GM04503 (cell line): ENCODE measurements at regions not wholly inside any gene's neighbourhood (a gene's known extent, or its start where the extent isn't known, plus 50 kb on each side); places are given as distances from the start of the nearest gene placed in this dataset.
"Not testable (repeated sequence)": the region's sequence is repeated elsewhere in the genome, so short reads cannot be mapped to it uniquely, and the experiment has no call there.

Experiments
- DNase-seq: peaks from one replicate; pipeline ENCODE4 v3.0.0-alpha.2; 2012; ENCODE audit warnings: low read depth

GRCh38 chr14:86790408-86791364 lies 1202.3 kb downstream of the GALC start:
- no peak for DNase-seq

- no peak for DNase-seq
Observed at GRCh38 chr14:86788224-86788623, 1204.8 kb downstream of the GALC start.

DNA sequence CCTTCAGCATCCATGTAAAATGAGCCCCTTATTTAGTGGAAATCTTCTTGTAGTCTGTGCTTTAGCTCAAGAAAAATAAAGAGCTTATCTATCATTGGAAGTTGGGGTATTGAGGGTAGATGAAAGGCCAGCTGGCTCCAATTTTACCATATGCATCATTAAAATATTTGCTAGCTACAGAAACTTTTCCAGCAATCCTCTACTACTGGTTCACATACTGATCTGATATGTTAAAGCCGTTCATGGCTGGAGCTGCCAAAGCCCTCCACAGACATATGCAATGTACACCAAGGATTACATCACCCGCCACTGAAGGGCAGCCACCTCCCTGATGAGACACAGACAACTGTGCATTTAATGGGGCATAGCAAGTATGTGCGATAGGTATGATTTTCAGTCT lies 1205.3 kb downstream of the GALC start:
- DNase-seq = no peak

GRCh38 chr14:86782092-86782580 lies 1210.8 kb downstream of the GALC start:
- no peak for DNase-seq

- DNase-seq = no peak
Observed at GRCh38 chr14:86780876-86781510, 1212.0 kb downstream of the GALC start.

DNA sequence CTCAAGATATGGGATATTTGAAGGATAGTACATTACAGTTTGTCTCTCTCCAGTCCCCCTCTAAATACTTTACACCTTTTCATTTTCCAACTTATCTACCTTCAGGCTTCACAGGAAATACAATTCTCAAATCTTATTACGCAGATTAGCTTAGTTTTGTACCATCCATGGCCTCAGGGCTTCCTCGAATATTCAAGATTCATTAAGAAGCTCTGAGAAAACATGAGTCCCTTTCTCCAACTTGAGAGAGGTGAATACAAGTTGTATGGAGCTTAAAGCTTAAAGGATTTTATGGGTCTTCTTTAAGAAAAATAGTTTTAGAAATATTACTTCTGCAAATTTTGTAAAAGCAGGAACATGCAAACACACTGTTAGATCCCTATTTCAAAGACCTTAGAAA lies 1212.5 kb downstream of the GALC start:
- no peak for DNase-seq

DNA sequence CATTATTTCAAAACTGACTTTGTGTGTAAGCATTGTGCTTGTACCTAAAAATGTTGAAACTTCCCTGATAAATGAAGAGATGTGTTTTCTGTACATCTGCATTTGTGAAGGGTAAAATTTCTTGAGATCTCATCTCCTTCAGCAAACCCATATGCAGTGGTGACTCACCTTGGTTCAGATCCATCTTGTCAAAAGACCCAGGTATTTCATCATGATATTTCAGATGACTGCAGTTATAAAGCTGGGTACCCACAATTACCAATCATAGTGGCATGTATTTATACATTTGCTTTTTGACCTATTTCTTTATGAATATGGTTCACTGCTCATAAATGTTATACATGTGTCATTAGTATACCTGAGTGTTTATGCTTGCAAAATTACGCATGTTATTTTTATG lies 1213.6 kb downstream of the GALC start:
- DNase-seq = no peak

- DNase-seq = peak; percentile 55
Observed at GRCh38 chr14:86777963-86778602, 1214.9 kb downstream of the GALC start.

GRCh38 chr14:86775896-86776295 lies 1217.1 kb downstream of the GALC start:
- not testable (repeated sequence) for DNase-seq

GRCh38 chr14:86774916-86775315 lies 1218.1 kb downstream of the GALC start:
- DNase-seq = no peak

DNA sequence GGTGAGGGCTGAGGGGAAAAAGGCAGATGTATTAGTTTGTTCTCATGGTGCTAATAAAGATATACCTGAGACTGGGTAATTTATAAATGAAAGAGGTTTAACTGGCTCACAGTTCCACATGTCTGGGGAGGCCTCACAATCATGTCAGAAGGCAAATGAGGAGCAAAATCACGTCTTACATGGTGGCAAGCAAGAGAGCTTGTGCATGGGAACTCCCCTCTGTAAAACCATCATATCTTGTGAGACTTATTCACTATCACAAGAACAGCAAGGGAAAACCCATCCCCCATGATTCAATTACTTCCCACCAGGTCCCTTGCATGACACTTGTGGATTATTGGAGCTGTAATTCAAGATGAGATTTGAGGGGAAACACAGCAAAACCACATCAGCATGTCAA lies 1220.9 kb downstream of the GALC start:
- no peak for DNase-seq

- DNase-seq = no peak
Observed at GRCh38 chr14:86770186-86770585, 1222.8 kb downstream of the GALC start.

- DNase-seq = no peak
Observed at GRCh38 chr14:86766469-86766868, 1226.5 kb downstream of the GALC start.

DNA sequence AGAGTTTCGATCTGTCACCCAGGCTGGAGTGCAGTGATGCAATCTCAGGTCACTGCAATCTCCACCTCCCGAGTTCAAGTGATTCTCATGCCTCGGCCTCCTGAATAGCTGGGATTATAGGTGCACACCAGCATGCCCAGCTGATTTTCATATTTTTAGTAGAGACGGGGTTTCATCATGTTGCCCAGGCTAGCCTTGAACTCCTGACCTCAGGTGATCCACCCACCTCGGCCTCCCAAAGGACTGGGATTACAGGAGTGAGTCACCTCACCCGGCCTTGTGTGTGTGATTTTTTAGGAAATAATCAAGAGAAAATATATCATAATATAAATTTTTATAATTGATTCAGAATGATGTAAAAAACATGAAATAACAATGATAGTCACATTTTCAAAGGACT lies 1231.4 kb downstream of the GALC start:
- DNase-seq = no peak

DNA sequence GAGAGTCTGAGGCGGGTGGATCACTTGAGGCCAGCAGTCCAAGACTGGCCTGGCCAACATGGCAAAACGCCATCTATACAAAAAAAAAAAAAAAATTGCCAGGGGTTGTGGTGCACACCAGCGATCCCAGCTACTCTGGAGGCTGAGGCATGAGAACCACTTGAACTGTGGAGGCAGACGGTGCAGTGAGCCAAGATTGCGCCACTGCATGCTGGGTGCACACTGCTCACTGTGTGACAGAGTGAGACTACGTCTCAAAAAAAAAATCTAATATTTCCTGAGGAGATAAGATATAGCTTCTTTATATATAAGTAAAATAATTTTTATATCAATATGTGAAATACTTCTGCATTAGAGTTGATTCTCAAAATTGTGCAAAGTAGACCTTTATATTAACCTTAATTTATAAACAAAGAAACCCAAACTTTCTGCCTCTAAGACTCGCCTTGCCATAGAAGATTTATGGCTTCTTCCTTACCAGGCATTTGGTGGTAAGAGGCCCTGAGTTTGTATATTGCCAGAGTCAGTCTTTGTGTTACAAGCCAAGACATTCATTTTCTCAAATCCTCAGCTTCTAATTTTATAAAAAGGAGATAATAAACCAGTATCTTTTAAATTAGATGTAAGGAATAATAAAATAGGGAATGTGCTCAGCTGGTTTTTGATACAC lies 1226.7 kb downstream of the FLRT2 start:
- DNase-seq = no peak

GRCh38 chr14:86750488-86750887 lies 1220.5 kb downstream of the FLRT2 start:
- DNase-seq = not testable (repeated sequence)

DNA sequence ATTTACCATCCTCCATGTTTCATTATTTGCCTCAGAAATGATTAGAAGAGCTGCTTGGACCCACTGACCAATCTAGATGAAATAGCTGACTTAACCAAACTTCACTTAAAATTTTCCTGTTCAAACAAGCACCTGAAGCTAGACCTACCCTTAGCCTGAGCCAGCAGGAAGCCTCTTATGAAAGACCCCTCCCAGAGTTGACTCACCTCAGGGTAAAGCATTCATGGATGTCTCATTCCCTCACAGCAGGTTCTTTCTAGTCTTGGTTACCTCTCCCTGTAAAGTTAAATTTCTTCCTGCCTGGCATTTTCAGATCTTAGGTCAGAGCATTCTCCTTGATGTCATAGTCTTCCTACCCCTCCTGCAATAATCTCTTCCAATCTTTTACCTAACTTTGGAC lies 1209.8 kb downstream of the FLRT2 start:
- DNase-seq = no peak

DNA sequence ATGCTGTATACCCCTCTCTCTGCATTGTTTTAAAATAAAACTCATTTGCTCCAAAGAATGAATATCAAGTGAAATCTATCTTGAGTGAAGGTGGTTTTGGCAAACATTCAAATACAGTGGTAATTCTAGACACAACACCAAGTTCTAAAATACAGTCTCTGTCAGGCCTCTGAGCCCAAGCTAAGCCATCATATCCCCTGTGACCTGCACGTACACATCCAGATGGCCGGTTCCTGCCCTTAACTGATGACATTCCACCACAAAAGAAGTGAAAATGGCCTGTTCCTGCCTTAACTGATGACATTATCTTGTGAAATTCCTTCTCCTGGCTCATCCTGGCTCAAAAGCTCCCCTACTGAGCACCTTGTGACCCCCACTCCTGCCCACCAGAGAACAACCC lies 1201.5 kb downstream of the FLRT2 start:
- DNase-seq = not testable (repeated sequence)

- DNase-seq = no peak
Observed at GRCh38 chr14:86723254-86723624, 1193.3 kb downstream of the FLRT2 start.

- no peak for DNase-seq
Observed at GRCh38 chr14:86722612-86723253, 1192.8 kb downstream of the FLRT2 start.

GRCh38 chr14:86714575-86714974 lies 1184.6 kb downstream of the FLRT2 start:
- no peak for DNase-seq

GRCh38 chr14:86714153-86714552 lies 1184.2 kb downstream of the FLRT2 start:
- DNase-seq = no peak
